Epithelial cell of esophagus (primary cell): ENCODE measurements at regions not wholly inside any gene's neighbourhood (a gene's known extent, or its start where the extent isn't known, plus 50 kb on each side); places are given as distances from the start of the nearest gene placed in this dataset.
A peak's percentile ranks its signal among the peaks of the same experiment; 100 is the strongest.

ENCODE experiments used
- DNase-seq: peaks from one replicate; pipeline ENCODE4 v3.0.0; 2010; ENCODE audit warnings: low read depth
- H3K4me3 ChIP-seq: 2 replicates; pipeline ENCODE4 v1.5.1; 2011; ENCODE audit warnings: mild to moderate bottlenecking, low read length, control low read depth
- CTCF ChIP-seq: IDR thresholded peaks from 2 replicates; pipeline ENCODE4 v1.5.1; 2011; ENCODE audit warnings: low read depth, mild to moderate bottlenecking, low read length, control low read depth, inconsistent platforms; ENCODE audit not compliant: insufficient read depth; ENCODE audit errors: missing control alignments

GRCh38 chr9:108286638-108287206 lies 569.1 kb downstream of the ACTL7B start:
- no peak overlapping the region for H3K4me3 ChIP-seq
- TF ChIP-seq CTCF: no peak
- no peak for DNase-seq

- no peak for DNase-seq
- no peak for TF ChIP-seq CTCF
- H3K4me3 ChIP-seq: no peak overlapping the region
Measured at GRCh38 chr9:108283696-108284095, 572.1 kb downstream of the ACTL7B start.

- TF ChIP-seq CTCF: peak; percentile 29
- H3K4me3 ChIP-seq: no peak overlapping the region
- peak; percentile 41 for DNase-seq
Measured at GRCh38 chr9:108282872-108283271, 572.9 kb downstream of the ACTL7B start.

- DNase-seq: no peak
- TF ChIP-seq CTCF: no peak
- H3K4me3 ChIP-seq: no peak overlapping the region
Measured at GRCh38 chr9:108281696-108282095, 574.1 kb downstream of the ACTL7B start.

- TF ChIP-seq CTCF: no peak
- peak; percentile 39 for DNase-seq
- H3K4me3 ChIP-seq: no peak overlapping the region
Measured at GRCh38 chr9:108278341-108278740, 577.4 kb downstream of the ACTL7B start.

- H3K4me3 ChIP-seq: no peak overlapping the region
- no peak for DNase-seq
- no peak for TF ChIP-seq CTCF
Measured at GRCh38 chr9:108277216-108277615, 578.6 kb downstream of the ACTL7B start.

GRCh38 chr9:108275906-108276305 lies 579.9 kb downstream of the ACTL7B start:
- no peak for TF ChIP-seq CTCF
- no peak overlapping the region for H3K4me3 ChIP-seq
- no peak for DNase-seq
